Ecto neural progenitor cell (in vitro differentiated cells): ENCODE measurements at regions not wholly inside any gene's neighbourhood (a gene's known extent, or its start where the extent isn't known, plus 50 kb on each side); places are given as distances from the start of the nearest gene placed in this dataset.

Experiments used
- DNase-seq: peaks from one replicate; pipeline ENCODE4 v3.0.0-alpha.2; 2018; ENCODE audit warnings: low spot score

DNA sequence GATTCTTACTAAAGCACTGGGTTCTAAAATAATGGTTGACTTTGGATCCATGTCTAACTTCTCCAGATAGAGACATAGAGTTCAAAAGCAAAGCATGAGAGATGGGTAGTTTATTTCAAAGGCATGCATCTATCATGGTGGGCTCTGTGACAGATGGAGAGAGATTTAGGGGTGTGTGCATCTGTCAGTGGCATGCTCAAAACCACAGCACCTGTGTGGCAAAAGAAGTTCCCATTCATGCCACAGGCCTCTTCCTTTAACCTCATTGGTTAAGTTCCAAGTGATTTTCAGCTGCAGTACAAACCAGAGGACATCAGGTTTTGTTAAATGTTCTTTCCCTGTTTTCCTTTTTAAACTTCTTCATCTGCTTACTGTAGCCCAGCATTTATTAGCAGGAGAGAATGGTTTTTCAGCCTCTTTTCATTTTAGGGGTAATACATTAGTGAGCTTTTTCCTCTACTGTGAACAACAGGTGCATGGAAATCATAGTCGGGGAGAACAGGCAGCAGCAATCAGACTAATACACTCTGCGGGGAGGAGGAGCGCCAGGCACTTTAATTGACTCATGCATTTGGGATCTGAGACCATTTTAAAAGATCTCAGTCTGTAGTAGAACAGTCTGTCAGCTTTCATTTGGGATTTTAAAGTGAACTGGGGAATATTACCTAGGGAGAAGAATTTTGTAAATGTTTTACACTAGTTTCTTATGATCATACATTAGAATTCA lies 52.4 kb upstream of the UPP2 start:
- DNase-seq, result no peak

DNA sequence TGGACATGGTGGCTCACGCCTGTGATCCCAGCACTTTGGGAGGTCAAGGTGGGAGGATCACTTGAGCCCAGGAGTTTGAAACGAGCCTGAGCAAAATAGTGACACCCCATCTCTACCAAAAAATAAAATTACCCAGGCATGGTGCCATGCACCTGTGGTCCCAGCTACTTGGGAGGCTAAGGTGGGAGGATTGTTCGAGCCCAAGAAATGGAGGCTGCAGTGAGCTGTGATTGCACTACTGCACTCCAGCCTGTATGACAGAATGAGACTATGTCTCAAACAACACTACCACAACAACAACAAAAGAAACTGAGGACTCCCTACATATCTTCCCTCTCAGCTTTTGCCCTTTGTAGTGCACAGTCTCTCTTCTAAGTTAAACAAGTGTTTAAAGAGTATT lies 53.3 kb upstream of the UPP2 start:
- DNase-seq, result no peak

DNA sequence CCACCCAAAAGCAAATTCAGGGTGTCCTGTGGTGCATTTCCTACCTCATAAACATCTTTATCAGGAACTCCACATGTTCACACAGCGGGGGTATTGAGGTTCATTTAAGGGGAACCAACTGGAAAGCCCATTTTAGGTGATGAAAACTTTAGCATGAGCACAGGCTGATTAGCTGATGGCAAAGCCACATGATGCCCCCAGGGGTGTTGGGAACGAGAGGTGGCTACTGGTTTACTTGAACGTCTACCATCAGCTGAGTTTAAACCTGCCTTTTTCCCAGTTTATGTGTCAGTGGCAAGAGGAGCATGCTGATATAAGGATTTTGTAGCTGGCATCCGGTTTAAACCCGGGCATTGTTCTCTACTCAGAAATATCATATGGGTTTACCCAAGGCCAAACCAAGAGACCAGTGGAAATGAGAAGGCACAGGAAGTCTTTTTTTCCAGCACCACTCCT lies 54.5 kb upstream of the UPP2 start:
- no peak for DNase-seq

DNA sequence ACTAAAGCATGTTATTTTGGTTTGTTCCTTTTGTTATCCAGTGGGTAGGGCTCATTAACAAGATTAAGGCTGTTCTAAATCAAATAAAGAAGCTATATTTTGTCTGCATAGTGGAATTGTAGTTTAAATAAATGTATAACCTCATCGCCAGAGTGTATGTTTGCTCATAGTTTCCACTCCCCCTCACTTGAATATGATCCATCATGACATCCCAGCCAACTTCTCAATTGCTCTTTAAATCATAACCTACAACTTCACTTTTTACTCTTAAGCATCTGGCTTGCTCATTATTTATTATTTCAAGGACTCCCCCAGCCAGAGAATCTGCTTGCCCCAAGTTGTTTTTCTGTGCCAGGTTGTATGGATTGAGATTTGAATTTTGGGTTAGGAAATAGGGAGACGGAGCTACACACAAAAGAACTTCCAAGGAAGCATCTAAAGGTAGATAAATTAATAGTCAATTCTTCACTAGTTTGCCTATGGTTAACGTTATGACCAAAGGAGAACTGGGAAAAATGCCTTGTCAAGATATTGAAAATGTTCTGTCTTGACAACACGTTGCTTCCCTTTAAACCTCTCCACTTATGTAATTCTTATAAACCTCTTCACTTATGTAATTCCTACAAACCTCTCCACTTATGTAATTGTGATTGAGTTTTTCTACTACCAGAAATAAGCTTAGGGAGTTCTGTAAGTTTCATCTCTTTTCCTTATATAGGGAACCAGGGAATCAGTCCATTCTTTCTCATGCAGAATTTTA lies 55.4 kb upstream of the UPP2 start:
- no peak for DNase-seq

DNA sequence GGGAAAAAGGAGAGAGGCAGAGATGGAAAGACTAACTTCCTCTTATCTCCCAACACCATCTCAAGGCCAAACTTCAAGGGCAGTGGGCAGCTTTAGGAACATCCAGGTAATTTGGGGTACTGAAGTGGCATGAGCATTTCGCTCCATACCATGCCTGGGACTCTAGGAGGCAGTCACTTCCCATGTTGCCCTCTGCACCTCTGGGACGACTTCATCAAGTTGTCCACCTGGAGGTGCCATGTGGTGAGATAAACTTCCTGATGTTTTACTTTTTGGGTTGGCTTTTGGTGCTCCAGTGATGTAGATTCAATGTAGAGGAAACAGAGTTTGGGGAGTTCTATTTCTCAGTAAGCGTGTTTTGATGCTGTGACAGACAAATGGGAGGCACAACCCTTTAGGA lies 56.3 kb upstream of the UPP2 start:
- DNase-seq, result no peak

DNA sequence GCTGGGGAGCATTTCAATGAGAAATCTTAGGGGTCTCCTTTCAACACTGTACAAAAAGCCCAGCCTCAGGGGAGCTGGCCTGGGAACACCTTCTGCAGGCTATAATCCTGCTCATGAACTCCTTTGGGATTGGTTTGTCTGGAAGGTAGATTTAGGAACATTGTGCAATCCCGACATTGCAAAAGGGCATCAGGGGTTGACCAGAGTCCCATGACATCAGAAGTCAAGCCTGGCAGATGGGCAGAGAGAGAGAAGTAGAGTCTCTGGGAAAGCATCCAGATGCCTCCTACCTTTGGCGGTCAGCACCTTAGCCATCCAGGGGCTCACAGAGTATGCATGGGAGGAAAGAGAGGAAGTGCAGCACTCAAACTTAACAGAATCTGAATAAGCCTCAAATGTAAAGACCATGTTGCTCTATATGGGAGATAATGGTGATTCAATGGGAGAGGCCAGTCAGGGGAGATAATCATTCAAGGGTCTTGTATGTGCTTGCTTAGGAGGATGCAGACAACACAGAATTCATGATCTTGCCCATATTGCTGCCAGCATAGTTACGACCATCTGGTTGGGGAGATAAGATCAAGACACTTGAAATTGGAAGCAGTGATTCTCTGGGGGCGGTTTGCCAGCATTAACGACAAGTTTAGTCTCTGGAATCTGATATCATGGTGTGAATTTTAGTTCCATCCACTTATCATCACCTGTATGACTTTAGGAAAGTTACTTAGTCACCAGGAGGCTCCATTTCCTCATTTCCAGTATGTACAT lies 58.3 kb upstream of the UPP2 start:
- DNase-seq, result no peak

DNA sequence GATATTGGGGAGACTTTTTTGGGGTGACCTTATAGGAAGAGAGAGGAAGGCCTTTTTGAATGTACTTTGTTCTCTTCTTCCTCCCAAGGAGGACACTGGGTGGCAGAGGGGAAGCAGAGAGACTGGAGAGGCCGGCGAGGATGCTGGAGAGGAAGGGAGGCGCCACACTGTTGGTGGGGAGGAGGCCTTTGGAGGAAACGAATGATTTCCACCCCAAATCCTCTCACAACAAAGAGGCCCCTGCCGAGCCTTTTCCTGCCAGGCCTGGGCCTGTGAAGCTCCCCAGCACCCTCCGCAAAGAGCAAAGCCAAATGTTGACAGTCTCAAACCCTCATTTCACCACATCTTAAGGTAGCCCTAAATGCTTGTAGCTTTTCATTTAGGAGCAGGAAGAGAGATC lies 59.0 kb upstream of the UPP2 start:
- no peak for DNase-seq

DNA sequence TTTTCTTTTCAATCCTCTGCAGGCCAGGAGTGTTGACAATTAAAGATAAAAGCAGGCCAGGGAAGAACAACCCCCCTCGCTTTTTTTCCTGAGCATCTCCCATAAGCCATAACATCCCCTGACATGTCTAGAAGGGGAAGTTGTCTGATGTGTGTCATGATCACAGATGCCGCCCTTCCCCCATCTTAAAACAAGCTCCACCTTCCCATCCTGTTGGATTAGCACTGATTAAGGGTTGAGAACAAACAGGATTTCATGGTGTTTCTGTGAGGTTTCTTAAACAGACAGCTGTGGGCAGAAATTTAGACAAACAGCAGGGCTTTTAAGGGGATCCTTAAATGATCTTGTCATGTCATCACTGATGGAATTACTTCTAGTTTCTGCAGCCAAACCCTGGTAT lies 59.4 kb upstream of the UPP2 start:
- DNase-seq, result no peak

DNA sequence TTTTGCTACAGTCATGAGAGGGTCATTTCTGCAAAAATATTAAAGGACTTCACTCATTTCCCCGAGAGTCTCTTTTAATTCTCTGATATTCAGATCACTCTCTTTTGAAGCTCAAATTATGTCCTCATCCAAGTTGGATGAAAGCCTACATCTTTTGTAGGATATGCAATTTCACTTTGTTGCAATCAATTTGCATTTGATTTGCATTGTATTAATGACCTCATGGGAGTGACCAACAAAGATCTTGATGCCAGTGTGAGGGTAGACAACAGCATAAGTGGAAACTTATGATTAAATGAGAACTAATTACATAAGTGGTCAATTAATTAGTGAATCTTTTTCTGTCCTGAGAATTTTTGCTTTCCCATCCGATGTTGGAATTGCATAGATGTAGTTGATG lies 60.3 kb upstream of the UPP2 start:
- no peak for DNase-seq

DNA sequence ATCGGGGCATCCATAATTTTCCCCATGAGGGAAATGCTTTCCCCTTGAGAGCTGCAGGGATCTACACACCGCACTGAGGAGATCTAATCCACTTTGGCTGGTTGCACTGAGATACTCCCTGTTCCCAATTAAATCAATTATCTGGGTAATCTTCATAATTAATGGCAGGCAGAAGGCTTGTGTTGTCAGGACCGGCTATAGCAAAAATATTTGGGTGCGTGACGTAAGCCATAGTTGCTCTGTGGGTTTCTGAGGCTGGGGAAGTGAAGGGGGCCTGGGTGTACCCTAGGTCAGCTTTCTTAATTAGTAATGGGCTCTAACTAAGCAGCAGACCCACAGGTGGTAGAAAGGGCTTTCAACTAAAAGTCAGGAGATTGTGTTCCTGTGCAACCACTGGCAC lies 62.8 kb upstream of the UPP2 start:
- DNase-seq, result no peak

DNA sequence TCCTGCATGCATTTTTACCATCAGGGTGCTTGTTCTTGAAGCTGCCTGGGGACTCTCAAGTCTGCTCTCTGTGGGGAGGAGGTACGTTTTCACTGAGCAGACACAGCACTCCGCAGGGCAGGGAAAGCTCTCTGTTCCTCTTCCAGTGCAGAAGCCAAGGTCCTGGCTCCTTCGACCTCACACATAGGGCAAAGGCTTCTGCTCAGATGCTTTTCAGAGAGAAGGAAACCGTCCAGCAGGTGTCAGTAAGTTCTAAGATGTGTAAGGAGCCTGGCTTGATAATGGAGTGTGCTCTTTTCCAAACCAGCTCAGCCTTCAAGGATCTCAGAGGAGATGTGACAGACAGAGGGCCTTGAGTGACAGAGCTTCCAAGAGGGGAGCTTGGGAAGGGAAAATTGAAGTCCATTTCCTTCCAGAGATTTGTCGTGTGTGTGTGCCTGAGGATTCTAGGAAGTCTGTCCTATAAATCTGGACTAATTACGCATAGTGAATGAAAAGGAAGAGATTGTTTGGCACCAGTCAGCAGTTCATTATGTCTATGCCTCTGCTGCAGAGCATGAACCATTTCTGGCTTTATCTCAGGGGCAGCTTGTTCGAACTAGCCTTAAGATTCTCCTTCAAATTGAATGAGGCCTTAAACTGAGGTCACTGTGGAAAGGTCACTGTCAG lies 67.3 kb upstream of the UPP2 start:
- DNase-seq, result peak; percentile 57

DNA sequence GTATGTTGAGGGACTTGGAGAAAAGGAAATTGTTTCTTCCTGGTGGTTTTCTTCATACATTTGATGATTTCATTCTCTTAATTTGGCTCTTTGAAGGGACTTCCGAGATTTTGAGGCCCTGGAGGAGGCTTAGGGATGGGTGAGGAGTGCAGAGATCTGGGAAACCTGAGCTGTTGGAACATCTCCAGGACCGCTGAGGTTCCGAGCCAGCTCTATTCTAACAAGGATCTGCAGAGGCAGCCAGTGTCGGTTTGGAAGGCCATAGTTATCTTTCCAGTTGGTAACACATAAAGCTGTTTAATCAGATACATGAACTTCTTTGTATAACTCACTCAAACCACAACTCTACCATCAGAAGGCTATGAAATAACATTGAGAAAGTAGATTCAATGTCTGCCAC lies 70.3 kb upstream of the UPP2 start:
- DNase-seq, result no peak

DNA sequence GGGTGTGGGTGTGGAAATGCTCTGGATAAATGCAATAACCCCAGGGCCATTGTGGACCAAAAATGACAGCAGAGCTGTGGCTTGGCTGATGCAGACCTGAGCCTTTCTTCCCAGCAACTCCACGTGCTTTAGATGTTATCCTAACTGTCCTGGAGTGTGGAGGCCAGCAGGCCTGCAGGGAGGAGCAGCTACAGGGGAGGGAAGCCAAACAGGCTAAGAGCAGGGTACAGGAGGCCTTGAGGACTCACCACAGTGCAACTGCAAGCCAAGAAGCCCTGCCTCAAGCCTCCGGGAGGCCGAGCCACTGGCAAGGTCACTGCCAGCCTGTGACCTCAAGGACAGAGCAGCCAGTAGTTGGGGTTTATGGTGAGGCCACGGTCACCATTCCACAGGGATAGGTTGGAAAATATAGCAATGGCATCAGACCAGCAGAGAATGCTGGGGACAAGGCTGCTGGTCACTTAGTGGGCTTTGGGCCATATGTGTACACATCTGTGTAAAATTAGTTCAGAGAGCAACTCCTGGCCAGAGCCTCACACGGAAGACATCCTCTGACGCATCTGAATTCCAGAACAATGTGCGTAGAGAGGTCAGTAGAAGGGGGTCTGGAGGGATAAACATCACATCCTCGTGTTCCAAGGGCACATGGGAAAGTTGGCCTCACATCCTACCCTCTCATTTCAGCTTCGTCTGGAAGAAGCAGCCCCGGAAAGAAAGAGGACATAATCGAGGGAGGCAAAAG lies 76.2 kb upstream of the UPP2 start:
- no peak for DNase-seq

DNA sequence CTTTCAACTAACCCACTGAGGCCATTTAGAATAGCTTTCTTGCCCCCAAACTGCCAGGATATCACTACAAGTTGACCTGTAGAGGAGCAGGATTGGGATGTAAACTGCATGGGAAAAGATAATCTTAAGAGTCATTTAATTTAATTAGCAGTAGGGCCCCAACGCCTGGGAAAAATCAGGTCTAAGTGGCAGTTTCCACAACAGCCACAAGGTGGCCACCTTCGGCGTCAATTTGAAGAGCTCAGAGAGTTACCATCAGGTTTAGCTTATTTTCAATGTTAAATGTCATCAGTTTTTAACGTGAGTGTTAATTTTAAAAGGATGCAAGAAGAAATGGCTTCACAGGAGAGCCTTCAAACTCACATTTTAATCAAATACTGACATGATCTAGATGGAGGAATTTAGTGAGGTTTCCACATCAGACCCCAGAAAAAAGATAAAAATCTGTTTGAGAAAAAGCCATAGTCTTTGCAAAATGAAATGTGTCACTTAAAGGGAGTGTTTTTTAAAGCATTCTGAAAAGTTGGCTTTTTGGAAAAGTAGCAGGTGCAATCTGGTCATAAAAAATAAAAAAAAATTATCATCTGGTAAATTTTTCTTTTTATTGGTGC lies 77.3 kb upstream of the UPP2 start:
- no peak for DNase-seq

DNA sequence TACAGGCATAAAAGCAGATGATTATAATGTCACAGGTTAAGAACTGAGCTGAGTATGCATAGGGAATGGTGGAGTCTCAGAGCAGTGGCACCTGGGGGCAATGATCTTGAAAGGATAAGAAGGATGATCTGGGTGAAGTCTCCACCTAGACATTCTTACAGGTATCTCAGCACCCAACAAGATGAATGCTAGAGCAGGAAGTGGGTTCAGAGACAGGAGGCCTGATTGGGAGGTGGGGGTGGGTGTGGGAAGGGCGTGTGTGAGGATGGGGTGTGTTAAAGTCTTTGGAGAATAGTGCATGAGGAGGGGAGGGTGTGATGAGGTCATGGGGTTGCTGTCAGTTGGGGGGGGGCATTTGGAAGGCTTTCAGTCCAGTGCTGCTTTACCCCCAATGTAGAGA lies 78.8 kb upstream of the UPP2 start:
- DNase-seq, result no peak

DNA sequence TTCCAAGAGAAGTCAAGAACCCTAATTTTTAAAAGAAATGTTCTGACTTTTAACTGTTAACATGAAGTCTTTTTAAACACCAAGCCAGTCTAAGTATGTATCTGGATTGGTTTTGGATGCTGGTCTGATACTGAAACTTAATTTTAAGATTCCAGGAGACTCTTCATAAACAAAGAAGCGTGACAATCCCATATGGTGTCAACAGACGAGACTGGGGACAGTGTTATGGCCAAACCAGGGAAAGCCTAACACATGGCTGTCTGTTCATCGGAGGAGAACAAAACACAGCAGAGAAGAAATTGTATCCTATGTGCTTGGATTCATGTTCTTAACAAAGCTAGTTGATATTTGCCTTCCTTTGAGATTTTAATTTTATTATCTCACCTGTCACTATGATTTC lies 80.5 kb upstream of the UPP2 start:
- DNase-seq, result no peak

DNA sequence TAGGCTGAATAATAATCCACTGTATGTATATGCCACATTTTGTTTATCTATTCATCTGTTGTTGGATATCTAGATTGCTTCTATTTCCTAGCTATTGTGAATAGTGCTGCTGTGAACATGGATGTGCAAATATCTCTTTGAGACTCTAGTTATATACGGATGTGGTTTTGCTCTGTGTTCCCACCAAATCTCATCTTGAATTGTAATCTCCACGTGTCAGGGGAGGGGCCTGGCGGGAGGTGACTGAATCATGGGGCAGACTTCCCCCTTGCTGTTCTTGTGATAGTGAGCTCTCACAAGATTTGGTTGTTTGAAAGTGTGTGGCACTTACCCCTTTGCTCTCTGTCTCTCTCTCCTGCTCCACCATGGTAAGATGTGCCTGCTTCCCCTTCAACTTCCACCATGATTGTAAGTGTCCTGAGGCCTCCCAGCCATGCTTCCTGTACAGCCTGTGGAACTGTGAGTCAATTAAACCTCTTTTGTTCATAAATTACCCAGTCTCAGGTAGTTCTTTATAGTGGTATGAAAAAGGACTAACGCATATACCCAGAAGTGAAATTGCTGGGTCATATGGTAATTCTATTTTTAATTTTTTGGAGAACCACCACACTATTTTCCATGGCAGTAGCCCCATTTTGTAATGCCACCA lies 86.1 kb upstream of the UPP2 start:
- no peak for DNase-seq

DNA sequence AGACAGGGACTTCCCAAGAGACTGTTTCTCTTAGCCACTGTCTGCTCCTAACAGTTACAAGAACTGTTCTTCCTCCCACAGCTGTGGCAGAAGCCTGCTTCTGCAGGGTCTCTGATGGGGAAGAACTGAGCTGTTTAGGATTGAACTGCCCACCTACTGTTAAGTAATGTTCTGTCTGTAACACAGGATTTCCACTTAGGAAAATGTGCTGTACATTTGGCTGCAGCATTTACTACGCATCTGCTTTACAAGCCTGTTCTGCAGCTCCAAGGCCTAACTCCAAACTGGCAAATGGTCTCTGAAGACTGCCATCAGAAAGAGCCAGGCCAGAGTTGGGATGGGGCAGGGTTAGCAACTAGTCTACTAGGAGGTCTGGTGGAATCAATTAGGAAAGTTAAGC lies 87.8 kb upstream of the UPP2 start:
- DNase-seq, result no peak

DNA sequence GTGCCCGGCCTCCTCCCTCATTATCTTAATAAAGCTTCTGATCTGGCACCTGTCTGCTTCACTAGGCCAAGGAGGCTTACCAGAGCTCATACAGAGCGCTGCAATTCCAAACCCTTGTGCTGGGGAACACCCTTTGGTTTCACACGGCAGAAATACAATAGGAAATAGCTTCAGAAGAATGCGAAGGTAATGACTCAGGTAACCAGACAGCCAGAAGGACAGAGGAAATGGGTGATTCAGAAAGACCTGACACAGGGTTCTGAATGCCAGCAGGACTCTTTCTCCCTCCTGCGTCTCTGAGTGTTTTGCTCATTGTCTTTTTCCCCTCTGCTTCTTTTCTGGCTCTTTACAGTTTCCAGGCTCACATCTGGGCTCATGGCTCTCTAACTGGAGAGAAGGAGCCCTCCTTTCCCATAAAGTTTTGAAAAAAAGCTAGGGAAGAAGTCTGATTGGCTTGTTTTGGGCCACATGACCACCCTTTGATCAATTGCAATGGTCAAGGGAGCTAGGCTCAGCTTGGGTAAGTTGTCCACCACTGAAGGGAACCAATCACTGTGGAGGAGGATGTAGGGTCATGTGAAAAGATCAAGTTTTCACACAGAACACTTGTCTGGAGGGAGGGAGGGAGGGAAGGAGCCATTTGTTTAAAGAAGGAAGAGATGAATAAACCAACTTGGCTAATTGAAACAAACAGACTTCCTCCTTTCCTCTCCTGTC lies 90.5 kb upstream of the UPP2 start:
- no peak for DNase-seq

DNA sequence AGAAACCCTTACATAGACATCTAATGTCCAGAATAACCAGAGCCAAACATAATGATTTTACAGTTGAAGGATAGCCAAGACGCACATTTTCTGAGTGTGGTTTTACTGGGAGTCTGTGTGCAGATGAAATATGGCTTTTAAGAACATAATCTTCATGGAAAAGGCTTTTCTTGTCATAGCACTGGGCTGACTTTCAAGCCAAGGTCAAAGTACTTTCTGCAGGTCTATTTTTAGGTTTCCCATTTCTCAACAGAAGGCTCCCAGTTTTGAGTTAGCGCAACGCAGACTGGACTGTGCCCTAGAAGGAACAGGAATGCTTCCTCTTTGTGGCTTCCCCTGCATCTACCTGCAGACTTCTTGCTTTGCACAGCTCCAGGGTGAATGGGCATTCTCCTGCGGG lies 92.3 kb upstream of the UPP2 start:
- DNase-seq, result no peak
